SK-N-SH (cell line): ENCODE measurements at regions not wholly inside any gene's neighbourhood (a gene's known extent, or its start where the extent isn't known, plus 50 kb on each side); places are given as distances from the start of the nearest gene placed in this dataset.

Source experiments
- CTCF ChIA-PET: fragments of 300-600, 350-600 bp; formaldehyde crosslinking; extraction: SDS; loops from one replicate; lab custom pipeline; 2021; lab: Yijun Ruan, JAX
- POLR2A ChIA-PET: fragments of 350-600 bp; sonication (Branson Sonifier 250); formaldehyde crosslinking; extraction: SDS; loops from one replicate; lab custom pipeline; 2020; ENCODE audit warnings: antibody characterized with exemption, inconsistent platforms; lab: Yijun Ruan, JAX
- DNase-seq: peaks from one replicate; pipeline ENCODE4 v3.0.0; 2012
- H2AFZ ChIP-seq: fragments of 200-600 bp; sonication (generic); 2 replicates; pipeline ENCODE4 v1.8.1; 2016; ENCODE audit warnings: antibody characterized with exemption, mild to moderate bottlenecking, low read depth
- H3F3A ChIP-seq: fragments of 200-600 bp; sonication (generic); replicated peaks from 2 replicates; pipeline ENCODE3; 2016; ENCODE audit warnings: antibody characterized with exemption, mild to moderate bottlenecking; ENCODE audit not compliant: insufficient read depth
- H3K27ac ChIP-seq, 2 experiments: fragments of 200-500 bp in 1 of 2; fragments of 200-600 bp in 1 of 2; sonication (Bioruptor generic) in 1 of 2; sonication (generic), shearing (Covaris generic) in 1 of 2; 2 replicates each; pipeline versions ENCODE4 v1.5.1 to v1.6.1; 2014 to 2016; ENCODE audit warnings: low read depth in 2 of 2, inconsistent platforms in 1 of 2, low read length in 1 of 2, mild to moderate bottlenecking in 1 of 2, mixed read lengths in 1 of 2
- H3K27me3 ChIP-seq: fragments of 200-600 bp; sonication (generic), shearing (Covaris generic); 2 replicates; pipeline ENCODE4 v1.6.1; 2016; ENCODE audit warnings: mixed run types; ENCODE audit not compliant: insufficient read depth
- H3K36me3 ChIP-seq, 2 experiments: fragments of 200-500 bp in 1 of 2; fragments of 200-600 bp in 1 of 2; sonication (Bioruptor generic) in 1 of 2; sonication (generic) in 1 of 2; replicated peaks in 1 of 2; 2 replicates each; pipeline versions ENCODE3 to v1.5.1; 2014 to 2016; ENCODE audit warnings: low read length in 1 of 2, mild to moderate bottlenecking in 1 of 2; ENCODE audit not compliant: insufficient read depth in 2 of 2, control insufficient read depth in 1 of 2
- H3K4me1 ChIP-seq, 2 experiments: fragments of 200-500 bp in 1 of 2; fragments of 200-600 bp in 1 of 2; sonication (Bioruptor generic) in 1 of 2; sonication (generic), shearing (Covaris generic) in 1 of 2; 2 replicates each; pipeline versions ENCODE4 v1.5.1 to v1.6.1; 2014 to 2016; ENCODE audit warnings: low read depth in 1 of 2, low read length in 1 of 2, mixed run types in 1 of 2; ENCODE audit not compliant: insufficient read depth in 2 of 2, control insufficient read depth in 1 of 2
- H3K4me2 ChIP-seq: fragments of 200-600 bp; sonication (generic), shearing (Covaris generic); 2 replicates; pipeline ENCODE4 v1.6.1; 2017; ENCODE audit warnings: mixed run types
- H3K4me3 ChIP-seq, 2 experiments: fragments of 200-500 bp in 1 of 2; fragments of 200-600 bp in 1 of 2; sonication (Bioruptor generic) in 1 of 2; sonication (generic), shearing (Covaris generic) in 1 of 2; 2 replicates each; pipeline versions ENCODE4 v1.5.1 to v1.8.1; 2014 to 2016; ENCODE audit warnings: low read depth in 2 of 2, inconsistent platforms in 1 of 2, low read length in 1 of 2, mild to moderate bottlenecking in 1 of 2, mixed read lengths in 1 of 2, moderate library complexity in 1 of 2
- H3K79me2 ChIP-seq: fragments of 200-600 bp; sonication (generic); 2 replicates; pipeline ENCODE4 v1.8.1; 2017; ENCODE audit warnings: mild to moderate bottlenecking; ENCODE audit not compliant: insufficient read depth
- H3K9ac ChIP-seq: fragments of 200-600 bp; sonication (generic); 2 replicates; pipeline ENCODE4 v1.6.1; 2017; ENCODE audit warnings: mixed run types
- H3K9me2 ChIP-seq: fragments of 200-600 bp; sonication (generic); 2 replicates; pipeline ENCODE4 v1.6.1; 2017; ENCODE audit warnings: mixed run types
- H3K9me3 ChIP-seq: fragments of 200-600 bp; sonication (generic); 2 replicates; pipeline ENCODE4 v1.6.1; 2017; ENCODE audit warnings: mixed run types, mild to moderate bottlenecking, moderate library complexity
- H4K20me1 ChIP-seq: fragments of 200-600 bp; sonication (generic); 2 replicates; pipeline ENCODE4 v1.6.1; 2017; ENCODE audit warnings: mild to moderate bottlenecking, mixed run types; ENCODE audit not compliant: insufficient read depth
- ELF1 ChIP-seq: IDR thresholded peaks from 2 replicates; pipeline ENCODE4 v1.4.0; 2012
- EZH2phosphoT487 ChIP-seq: fragments of 200-600 bp; sonication (generic); IDR thresholded peaks from 2 replicates; pipeline ENCODE4 v1.6.1; 2017; ENCODE audit warnings: low read depth, mixed run types, mild to moderate bottlenecking, antibody characterized with exemption, moderate library complexity, borderline replicate concordance
- FOSL2 ChIP-seq: IDR thresholded peaks from 2 replicates; pipeline ENCODE4 v1.4.0; 2012; ENCODE audit warnings: low read depth, mild to moderate bottlenecking, moderate library complexity, borderline replicate concordance
- GATA2 ChIP-seq: sonication (generic); formaldehyde crosslinking; IDR thresholded peaks from 2 replicates; pipeline ENCODE4 v1.5.0; 2020; ENCODE audit warnings: mild to moderate bottlenecking, missing genetic modification reagents
- MAX ChIP-seq: IDR thresholded peaks from 2 replicates; pipeline ENCODE4 v1.4.0; 2012; ENCODE audit warnings: low read depth
- NFIC ChIP-seq: IDR thresholded peaks from 2 replicates; pipeline ENCODE4 v1.4.0; 2012; ENCODE audit warnings: borderline replicate concordance
- NRF1 ChIP-seq: IDR thresholded peaks from 2 replicates; pipeline ENCODE4 v1.6.1; 2012; ENCODE audit warnings: low read depth, mild to moderate bottlenecking, low read length
- RAD21 ChIP-seq: IDR thresholded peaks from 2 replicates; pipeline ENCODE4 v1.6.1; 2012; ENCODE audit warnings: mild to moderate bottlenecking, low read length
- RCOR1 ChIP-seq: fragments of 150-350 bp; IDR thresholded peaks from 2 replicates; pipeline ENCODE4 v1.6.1; 2017; ENCODE audit warnings: antibody characterized with exemption, low read length
- RFX5 ChIP-seq: IDR thresholded peaks from 2 replicates; pipeline ENCODE4 v1.6.1; 2012; ENCODE audit warnings: mild to moderate bottlenecking, improper control_type of control experiment, low read length
- RXRA ChIP-seq: IDR thresholded peaks from 2 replicates; pipeline ENCODE4 v1.4.0; 2012; ENCODE audit warnings: low read depth, mild to moderate bottlenecking, borderline replicate concordance
- SIN3A ChIP-seq: IDR thresholded peaks from 2 replicates; pipeline ENCODE4 v1.6.1; 2012; ENCODE audit warnings: low read depth, mild to moderate bottlenecking, low read length, moderate library complexity, borderline replicate concordance
- SMC3 ChIP-seq: IDR thresholded peaks from 2 replicates; pipeline ENCODE4 v1.6.1; 2012; ENCODE audit warnings: low read depth, low read length, improper control_type of control experiment
- TAF1 ChIP-seq: IDR thresholded peaks from 2 replicates; pipeline ENCODE4 v1.6.1; 2012; ENCODE audit warnings: low read depth, mild to moderate bottlenecking, low read length, moderate library complexity, borderline replicate concordance
- TCF12 ChIP-seq: IDR thresholded peaks from 2 replicates; pipeline ENCODE4 v1.4.0; 2012
- TEAD4 ChIP-seq: IDR thresholded peaks from 2 replicates; pipeline ENCODE4 v1.4.0; 2012; ENCODE audit warnings: mild to moderate bottlenecking, borderline replicate concordance; ENCODE audit not compliant: insufficient read depth
- USF2 ChIP-seq: fragments of 150-350 bp; IDR thresholded peaks from 2 replicates; pipeline ENCODE4 v1.6.1; 2017; ENCODE audit warnings: antibody characterized with exemption, low read length, low read depth, borderline replicate concordance
- WGBS: methylation state at CpG from one replicate; pipeline ENCODE4 v1.1.6; 2017; ENCODE audit warnings: low lambda C conversion rate; 5-methylcytosine and 5-hydroxymethylcytosine counted together
- TF ChIP-seq, protein P1 (sequence below): IDR thresholded peaks from 2 replicates; pipeline ENCODE4; 2012
- TF ChIP-seq, protein P2 (sequence below): IDR thresholded peaks from 2 replicates; pipeline ENCODE4 v1.6.1; 2012; ENCODE audit warnings: mild to moderate bottlenecking, low read depth, low read length, moderate library complexity
- TF ChIP-seq, protein P3 (sequence below): fragments of 150-350 bp; IDR thresholded peaks from 2 replicates; pipeline ENCODE4 v1.6.1; 2016; ENCODE audit warnings: mild to moderate bottlenecking, low read depth, low read length

DNA sequence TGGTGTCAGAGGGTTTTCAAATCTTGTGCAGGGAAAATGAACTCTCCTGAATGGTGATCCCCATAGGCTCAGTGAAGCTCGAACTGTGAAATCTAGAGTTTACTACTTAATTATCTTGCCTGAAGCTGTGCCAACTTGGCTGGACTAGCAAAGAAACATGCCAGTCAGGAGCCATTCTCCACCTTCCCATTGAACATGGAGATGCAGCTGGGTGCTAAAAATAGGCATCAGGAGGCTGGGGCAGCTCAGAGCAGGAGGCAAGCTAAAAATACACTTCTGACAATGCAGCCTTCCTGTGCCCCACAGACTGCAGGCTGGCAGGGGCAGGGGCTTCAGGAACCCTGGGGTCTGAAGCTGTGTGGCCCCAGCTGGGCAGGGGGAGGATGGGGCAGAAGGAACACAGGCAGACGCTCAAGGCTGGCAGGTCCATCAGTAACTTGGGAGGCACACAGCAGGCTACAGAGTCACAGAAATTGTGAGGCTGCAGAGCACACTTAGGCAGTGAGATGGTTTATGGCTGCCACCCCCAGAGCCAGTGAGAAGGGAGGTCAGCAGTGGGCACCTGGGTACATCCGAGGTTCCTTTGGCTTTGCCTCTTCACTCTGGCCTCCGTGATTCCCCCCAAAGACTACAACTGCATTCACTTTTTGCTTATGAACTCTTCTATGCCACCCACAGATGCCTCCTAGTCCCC is 155.4 kb upstream of the KCND3 start:
- no peaks in the 10 kb centered on the region for H3K4me1 ChIP-seq
- TF ChIP-seq ELF1, result no peak
- no peak for TF ChIP-seq TEAD4
- TF ChIP-seq RFX5, result no peak
- no peak for TF ChIP-seq FOSL2
- TF ChIP-seq, protein P1, sequence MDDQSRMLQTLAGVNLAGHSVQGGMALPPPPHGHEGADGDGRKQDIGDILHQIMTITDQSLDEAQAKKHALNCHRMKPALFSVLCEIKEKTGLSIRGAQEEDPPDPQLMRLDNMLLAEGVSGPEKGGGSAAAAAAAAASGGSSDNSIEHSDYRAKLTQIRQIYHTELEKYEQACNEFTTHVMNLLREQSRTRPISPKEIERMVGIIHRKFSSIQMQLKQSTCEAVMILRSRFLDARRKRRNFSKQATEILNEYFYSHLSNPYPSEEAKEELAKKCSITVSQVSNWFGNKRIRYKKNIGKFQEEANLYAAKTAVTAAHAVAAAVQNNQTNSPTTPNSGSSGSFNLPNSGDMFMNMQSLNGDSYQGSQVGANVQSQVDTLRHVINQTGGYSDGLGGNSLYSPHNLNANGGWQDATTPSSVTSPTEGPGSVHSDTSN, result no peak
- TF ChIP-seq GATA2 (CRISPR knock-in tag), result no peak
- no peak for TF ChIP-seq NRF1
- no peak for TF ChIP-seq EZH2phosphoT487
- no peak for TF ChIP-seq RAD21
- TF ChIP-seq NFIC, result no peak
- TF ChIP-seq MAX, result no peak
- TF ChIP-seq TCF12, result no peak
- no peak for TF ChIP-seq SMC3
- TF ChIP-seq, protein P2, sequence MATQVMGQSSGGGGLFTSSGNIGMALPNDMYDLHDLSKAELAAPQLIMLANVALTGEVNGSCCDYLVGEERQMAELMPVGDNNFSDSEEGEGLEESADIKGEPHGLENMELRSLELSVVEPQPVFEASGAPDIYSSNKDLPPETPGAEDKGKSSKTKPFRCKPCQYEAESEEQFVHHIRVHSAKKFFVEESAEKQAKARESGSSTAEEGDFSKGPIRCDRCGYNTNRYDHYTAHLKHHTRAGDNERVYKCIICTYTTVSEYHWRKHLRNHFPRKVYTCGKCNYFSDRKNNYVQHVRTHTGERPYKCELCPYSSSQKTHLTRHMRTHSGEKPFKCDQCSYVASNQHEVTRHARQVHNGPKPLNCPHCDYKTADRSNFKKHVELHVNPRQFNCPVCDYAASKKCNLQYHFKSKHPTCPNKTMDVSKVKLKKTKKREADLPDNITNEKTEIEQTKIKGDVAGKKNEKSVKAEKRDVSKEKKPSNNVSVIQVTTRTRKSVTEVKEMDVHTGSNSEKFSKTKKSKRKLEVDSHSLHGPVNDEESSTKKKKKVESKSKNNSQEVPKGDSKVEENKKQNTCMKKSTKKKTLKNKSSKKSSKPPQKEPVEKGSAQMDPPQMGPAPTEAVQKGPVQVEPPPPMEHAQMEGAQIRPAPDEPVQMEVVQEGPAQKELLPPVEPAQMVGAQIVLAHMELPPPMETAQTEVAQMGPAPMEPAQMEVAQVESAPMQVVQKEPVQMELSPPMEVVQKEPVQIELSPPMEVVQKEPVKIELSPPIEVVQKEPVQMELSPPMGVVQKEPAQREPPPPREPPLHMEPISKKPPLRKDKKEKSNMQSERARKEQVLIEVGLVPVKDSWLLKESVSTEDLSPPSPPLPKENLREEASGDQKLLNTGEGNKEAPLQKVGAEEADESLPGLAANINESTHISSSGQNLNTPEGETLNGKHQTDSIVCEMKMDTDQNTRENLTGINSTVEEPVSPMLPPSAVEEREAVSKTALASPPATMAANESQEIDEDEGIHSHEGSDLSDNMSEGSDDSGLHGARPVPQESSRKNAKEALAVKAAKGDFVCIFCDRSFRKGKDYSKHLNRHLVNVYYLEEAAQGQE, result no peak
- TF ChIP-seq, protein P3, sequence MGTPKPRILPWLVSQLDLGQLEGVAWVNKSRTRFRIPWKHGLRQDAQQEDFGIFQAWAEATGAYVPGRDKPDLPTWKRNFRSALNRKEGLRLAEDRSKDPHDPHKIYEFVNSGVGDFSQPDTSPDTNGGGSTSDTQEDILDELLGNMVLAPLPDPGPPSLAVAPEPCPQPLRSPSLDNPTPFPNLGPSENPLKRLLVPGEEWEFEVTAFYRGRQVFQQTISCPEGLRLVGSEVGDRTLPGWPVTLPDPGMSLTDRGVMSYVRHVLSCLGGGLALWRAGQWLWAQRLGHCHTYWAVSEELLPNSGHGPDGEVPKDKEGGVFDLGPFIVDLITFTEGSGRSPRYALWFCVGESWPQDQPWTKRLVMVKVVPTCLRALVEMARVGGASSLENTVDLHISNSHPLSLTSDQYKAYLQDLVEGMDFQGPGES, result no peak
- TF ChIP-seq SIN3A, result no peak
- no peak for TF ChIP-seq USF2
- no peak for TF ChIP-seq TAF1
- no peak for TF ChIP-seq RCOR1
- TF ChIP-seq RXRA, result no peak
- no peak overlapping the region for H3K4me3 ChIP-seq
- no peaks in the 10 kb centered on the region for H4K20me1 ChIP-seq
- H3K27ac ChIP-seq, result no peak overlapping the region
- H2AFZ ChIP-seq, result no peak overlapping the region
- H3K4me2 ChIP-seq, result no peak overlapping the region
- no peaks in the 10 kb centered on the region for H3K36me3 ChIP-seq
- H3K9me2 ChIP-seq, result no peaks in the 10 kb centered on the region
- no peak overlapping the region for H3K9ac ChIP-seq
- DNase-seq, result no peak
- no peaks in the 10 kb centered on the region for H3K27me3 ChIP-seq
- ChIA-PET CTCF (no interaction called here), POLR2A (no interaction called here)
- no peaks in the 10 kb centered on the region for H3F3A ChIP-seq
- no peaks in the 10 kb centered on the region for H3K79me2 ChIP-seq
- no peaks in the 10 kb centered on the region for H3K9me3 ChIP-seq
- WGBS, result 0% methylated on average over 4 of the region's 4 CpGs
